A549 (cell line): ENCODE measurements at regions not wholly inside any gene's neighbourhood (a gene's known extent, or its start where the extent isn't known, plus 50 kb on each side); places are given as distances from the start of the nearest gene placed in this dataset.

Source experiments
- ATAC-seq, 2 experiments: fragments of 200-7000 bp in 1 of 2; fragments of >200 bp in 1 of 2; cut with Nextera tagmentation in 1 of 2; cut with Tn5 transposase in 1 of 2; 3 replicates each; pipeline versions ENCODE4 v1.8.0 to v1.9.1; 2018 to 2020; ENCODE audit warnings: mild to moderate bottlenecking in 1 of 2, moderate library complexity in 1 of 2
- CTCF ChIA-PET: fragments of 300-600 bp; sonication (Branson Sonifier 250); formaldehyde crosslinking; extraction: SDS; loops from one replicate; lab custom pipeline; 2021; ENCODE audit warnings: antibody characterized with exemption, inconsistent platforms; lab: Yijun Ruan, JAX
- POLR2A ChIA-PET: fragments of 350-600 bp; formaldehyde crosslinking; extraction: SDS; loops from one replicate; lab custom pipeline; 2021; ENCODE audit warnings: antibody characterized with exemption, inconsistent platforms; lab: Yijun Ruan, JAX
- DNase-seq, 2 experiments: peaks; one replicate each; pipeline versions ENCODE4 v3.0.0 to v3.0.0-alpha.2; 2011 to 2016; ENCODE audit warnings: low read depth in 1 of 2, low spot score in 1 of 2
- FAIRE-seq: peaks from 2 replicates; lab custom pipeline; 2011; peaks lifted over from hg19 to GRCh38; lab: Jason Lieb, UNC
- H3K27ac ChIP-seq, 2 experiments: fragments of >200 bp; sonication (Bioruptor Twin); formaldehyde crosslinking; 3 replicates each; pipeline ENCODE4 v1.5.1; 2016 to 2017
- H3K4me1 ChIP-seq: fragments of >200 bp; sonication (Bioruptor Twin); formaldehyde crosslinking; 3 replicates; pipeline ENCODE4 v1.6.1; 2016
- H3K4me2 ChIP-seq: fragments of >200 bp; sonication (Bioruptor Twin); formaldehyde crosslinking; 3 replicates; pipeline ENCODE4 v1.6.1; 2016
- H3K4me3 ChIP-seq: fragments of >200 bp; sonication (Bioruptor Twin); formaldehyde crosslinking; 3 replicates; pipeline ENCODE4 v1.5.1; 2016
- H3K9me3 ChIP-seq: fragments of >200 bp; sonication (Bioruptor Twin); formaldehyde crosslinking; 3 replicates; pipeline ENCODE4 v1.6.1; 2016
- CHD4 ChIP-seq: fragments of 200-600 bp; sonication (generic); IDR thresholded peaks from 2 replicates; pipeline ENCODE4 v1.6.1; 2016; ENCODE audit warnings: antibody characterized with exemption, mild to moderate bottlenecking, borderline replicate concordance
- EHF ChIP-seq: fragments of 250-450 bp; sonication (Bioruptor Pico); IDR thresholded peaks from 2 replicates; pipeline ENCODE4 v1.5.0; 2020; ENCODE audit warnings: mild to moderate bottlenecking
- EHMT2 ChIP-seq: fragments of 200-600 bp; sonication (generic); IDR thresholded peaks from 2 replicates; pipeline ENCODE4 v1.6.1; 2016; ENCODE audit warnings: antibody characterized with exemption, low read depth, mild to moderate bottlenecking, moderate library complexity
- JUNB ChIP-seq: fragments of >200 bp; sonication (Bioruptor Twin); formaldehyde crosslinking; IDR thresholded peaks from 2 replicates; pipeline ENCODE4 v1.6.1; 2016
- MAZ ChIP-seq: fragments of 150-350 bp; IDR thresholded peaks from 2 replicates; pipeline ENCODE4 v1.6.1; 2014; ENCODE audit warnings: antibody characterized with exemption, low read depth, low read length, borderline replicate concordance
- NPAS2 ChIP-seq: fragments of 250-450 bp; sonication (Bioruptor Pico); IDR thresholded peaks from 2 replicates; pipeline ENCODE4 v1.8.0; 2022; ENCODE audit warnings: mild to moderate bottlenecking, moderate library complexity, borderline replicate concordance
- PHF8 ChIP-seq: fragments of 200-600 bp; sonication (generic); IDR thresholded peaks from 2 replicates; pipeline ENCODE4 v1.6.1; 2016; ENCODE audit warnings: low read depth, mild to moderate bottlenecking, antibody characterized with exemption, moderate library complexity, borderline replicate concordance
- POLR2A ChIP-seq: IDR thresholded peaks from 2 replicates; pipeline ENCODE4 v1.6.1; 2012; ENCODE audit warnings: mild to moderate bottlenecking, low read length
- RFX5 ChIP-seq: fragments of 450-650 bp; IDR thresholded peaks from 2 replicates; pipeline ENCODE4 v1.7.1; 2014; ENCODE audit warnings: antibody characterized with exemption, mild to moderate bottlenecking, moderate library complexity
- RNF2 ChIP-seq: fragments of 200-600 bp; sonication (generic); IDR thresholded peaks from 2 replicates; pipeline ENCODE4 v1.6.1; 2016; ENCODE audit warnings: low read depth, mild to moderate bottlenecking, antibody characterized with exemption, moderate library complexity, borderline replicate concordance
- SMC3 ChIP-seq: fragments of >200 bp; sonication (Bioruptor Twin); formaldehyde crosslinking; IDR thresholded peaks from 3 replicates; pipeline ENCODE4 v1.6.1; 2018; ENCODE audit warnings: inconsistent platforms
- TFCP2L1 ChIP-seq: fragments of 250-450 bp; sonication (Bioruptor Pico); IDR thresholded peaks from 2 replicates; pipeline ENCODE4 v1.5.0; 2021; ENCODE audit warnings: mild to moderate bottlenecking
- TP53 ChIP-seq: fragments of 250-450 bp; sonication (Bioruptor Pico); IDR thresholded peaks from 2 replicates; pipeline ENCODE4 v1.5.0; 2021; ENCODE audit warnings: mild to moderate bottlenecking, moderate library complexity
- ZC3H11A ChIP-seq: fragments of 450-650 bp; IDR thresholded peaks from 2 replicates; pipeline ENCODE4 v1.6.1; 2014; ENCODE audit warnings: antibody characterized with exemption, mild to moderate bottlenecking
- WGBS: methylation state at CpG from one replicate; pipeline ENCODE4 v1.1.6; 2017; ENCODE audit errors: missing lambda C conversion rate; 5-methylcytosine and 5-hydroxymethylcytosine counted together
- TF ChIP-seq, protein P1 (sequence below): IDR thresholded peaks from 2 replicates; pipeline ENCODE4 v1.6.1; 2012; ENCODE audit warnings: low read depth, borderline replicate concordance
- TF ChIP-seq, protein P2 (sequence below): fragments of 200-600 bp; sonication (generic); IDR thresholded peaks from 2 replicates; pipeline ENCODE4 v1.6.1; 2016; ENCODE audit warnings: antibody characterized with exemption, mild to moderate bottlenecking, moderate library complexity
- TF ChIP-seq, protein P3 (sequence below): fragments of 150-350 bp; IDR thresholded peaks from 2 replicates; pipeline ENCODE4 v1.6.1; 2014; ENCODE audit warnings: low read depth, mild to moderate bottlenecking, low read length
- TF ChIP-seq, protein P4 (sequence below): fragments of >200 bp; sonication (Bioruptor Twin); formaldehyde crosslinking; IDR thresholded peaks from 2 replicates; pipeline ENCODE4 v1.6.1; 2016

DNA sequence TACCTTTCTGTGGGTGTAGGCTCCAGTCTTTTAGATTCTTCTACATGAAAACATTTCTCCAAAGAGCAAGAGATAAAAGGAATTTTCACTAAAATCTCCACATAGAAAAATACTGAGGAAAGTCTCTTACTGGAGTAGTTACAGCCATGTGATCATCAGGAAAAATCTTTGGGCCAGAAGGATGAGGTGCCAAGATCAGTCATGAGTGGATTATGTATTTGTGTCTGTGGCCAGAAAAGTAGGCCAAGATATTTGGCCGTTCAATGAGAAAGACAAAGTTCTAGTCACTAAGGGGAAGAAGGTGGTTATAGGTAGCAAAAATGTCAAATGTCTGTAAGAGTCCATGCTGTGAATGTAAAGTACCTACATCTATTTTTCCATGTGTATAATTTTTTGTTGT lies 339.3 kb downstream of the NSUN3 start:
- no peak for ATAC-seq
- H3K9me3 ChIP-seq = no peaks in the 10 kb centered on the region
- no peak overlapping the region for H3K27ac ChIP-seq
- no peak for FAIRE-seq
- DNase-seq = no peak
- TF ChIP-seq RNF2 = no peak
- TF ChIP-seq TP53 (CRISPR knock-in tag) = no peak
- no peak for TF ChIP-seq JUNB
- no peak overlapping the region for H3K4me3 ChIP-seq
- POLR2A ChIA-PET = no interaction called here
- WGBS = 35% methylated on average over 1 of the region's 1 CpG
- CTCF ChIA-PET = no interaction called here
- no peak overlapping the region for H3K4me2 ChIP-seq
- no peaks in the 10 kb centered on the region for H3K4me1 ChIP-seq

DNA sequence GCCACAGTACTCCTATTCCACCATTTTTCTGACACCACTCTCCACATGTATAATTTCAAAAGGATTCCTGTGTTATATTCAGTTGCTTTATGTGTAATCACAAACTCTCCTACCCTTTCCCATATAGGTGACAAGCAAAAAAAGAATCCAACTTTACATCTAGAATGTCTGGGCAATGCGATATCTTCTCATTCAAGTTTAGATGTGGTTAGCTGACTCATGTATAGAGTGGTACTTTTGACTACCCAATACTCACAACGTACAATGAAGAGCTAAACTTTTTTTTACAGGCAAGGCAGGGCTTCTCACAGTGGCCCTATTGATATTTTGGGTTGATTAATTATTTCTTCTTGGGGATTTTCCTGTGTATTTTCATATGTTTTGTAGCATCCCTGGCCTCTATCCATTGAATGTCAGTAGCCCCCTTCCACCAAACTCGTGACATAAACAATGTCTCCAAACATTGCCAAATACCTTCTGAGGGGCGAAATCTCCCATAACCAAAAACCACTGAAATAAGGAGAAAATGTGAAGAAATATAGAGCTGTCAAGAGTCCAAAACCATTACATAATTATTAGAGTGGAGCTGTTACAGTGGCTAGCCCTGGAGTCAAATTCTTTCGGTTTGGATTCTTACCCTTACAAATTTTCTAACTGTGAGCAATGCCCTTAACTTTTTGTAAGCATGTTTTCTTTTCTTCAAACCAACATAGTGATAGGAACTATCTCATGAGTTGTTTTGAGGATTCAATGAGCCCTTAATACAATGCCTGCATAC lies 342.6 kb downstream of the NSUN3 start:
- 28% methylated on average over 5 of the region's 5 CpGs for WGBS
- no peak for FAIRE-seq
- no peak for DNase-seq
- ChIA-PET POLR2A (no interaction called here), CTCF (no interaction called here)
- no peak for ATAC-seq
- no peak overlapping the region for H3K4me3 ChIP-seq
- no peak overlapping the region for H3K27ac ChIP-seq
- TF ChIP-seq RFX5 (no peak), EHF (CRISPR knock-in tag) (no peak), CHD4 (no peak), SMC3 (no peak), NPAS2 (CRISPR knock-in tag) (no peak), ZC3H11A (no peak), PHF8 (no peak), TP53 (CRISPR knock-in tag) (no peak), EHMT2 (no peak), TFCP2L1 (CRISPR knock-in tag) (no peak), POLR2A (no peak), JUNB (no peak), MAZ (no peak)
- TF ChIP-seq, protein P1, sequence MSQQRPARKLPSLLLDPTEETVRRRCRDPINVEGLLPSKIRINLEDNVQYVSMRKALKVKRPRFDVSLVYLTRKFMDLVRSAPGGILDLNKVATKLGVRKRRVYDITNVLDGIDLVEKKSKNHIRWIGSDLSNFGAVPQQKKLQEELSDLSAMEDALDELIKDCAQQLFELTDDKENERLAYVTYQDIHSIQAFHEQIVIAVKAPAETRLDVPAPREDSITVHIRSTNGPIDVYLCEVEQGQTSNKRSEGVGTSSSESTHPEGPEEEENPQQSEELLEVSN = no peak
- TF ChIP-seq, protein P2, sequence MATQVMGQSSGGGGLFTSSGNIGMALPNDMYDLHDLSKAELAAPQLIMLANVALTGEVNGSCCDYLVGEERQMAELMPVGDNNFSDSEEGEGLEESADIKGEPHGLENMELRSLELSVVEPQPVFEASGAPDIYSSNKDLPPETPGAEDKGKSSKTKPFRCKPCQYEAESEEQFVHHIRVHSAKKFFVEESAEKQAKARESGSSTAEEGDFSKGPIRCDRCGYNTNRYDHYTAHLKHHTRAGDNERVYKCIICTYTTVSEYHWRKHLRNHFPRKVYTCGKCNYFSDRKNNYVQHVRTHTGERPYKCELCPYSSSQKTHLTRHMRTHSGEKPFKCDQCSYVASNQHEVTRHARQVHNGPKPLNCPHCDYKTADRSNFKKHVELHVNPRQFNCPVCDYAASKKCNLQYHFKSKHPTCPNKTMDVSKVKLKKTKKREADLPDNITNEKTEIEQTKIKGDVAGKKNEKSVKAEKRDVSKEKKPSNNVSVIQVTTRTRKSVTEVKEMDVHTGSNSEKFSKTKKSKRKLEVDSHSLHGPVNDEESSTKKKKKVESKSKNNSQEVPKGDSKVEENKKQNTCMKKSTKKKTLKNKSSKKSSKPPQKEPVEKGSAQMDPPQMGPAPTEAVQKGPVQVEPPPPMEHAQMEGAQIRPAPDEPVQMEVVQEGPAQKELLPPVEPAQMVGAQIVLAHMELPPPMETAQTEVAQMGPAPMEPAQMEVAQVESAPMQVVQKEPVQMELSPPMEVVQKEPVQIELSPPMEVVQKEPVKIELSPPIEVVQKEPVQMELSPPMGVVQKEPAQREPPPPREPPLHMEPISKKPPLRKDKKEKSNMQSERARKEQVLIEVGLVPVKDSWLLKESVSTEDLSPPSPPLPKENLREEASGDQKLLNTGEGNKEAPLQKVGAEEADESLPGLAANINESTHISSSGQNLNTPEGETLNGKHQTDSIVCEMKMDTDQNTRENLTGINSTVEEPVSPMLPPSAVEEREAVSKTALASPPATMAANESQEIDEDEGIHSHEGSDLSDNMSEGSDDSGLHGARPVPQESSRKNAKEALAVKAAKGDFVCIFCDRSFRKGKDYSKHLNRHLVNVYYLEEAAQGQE = no peak
- TF ChIP-seq, protein P3, sequence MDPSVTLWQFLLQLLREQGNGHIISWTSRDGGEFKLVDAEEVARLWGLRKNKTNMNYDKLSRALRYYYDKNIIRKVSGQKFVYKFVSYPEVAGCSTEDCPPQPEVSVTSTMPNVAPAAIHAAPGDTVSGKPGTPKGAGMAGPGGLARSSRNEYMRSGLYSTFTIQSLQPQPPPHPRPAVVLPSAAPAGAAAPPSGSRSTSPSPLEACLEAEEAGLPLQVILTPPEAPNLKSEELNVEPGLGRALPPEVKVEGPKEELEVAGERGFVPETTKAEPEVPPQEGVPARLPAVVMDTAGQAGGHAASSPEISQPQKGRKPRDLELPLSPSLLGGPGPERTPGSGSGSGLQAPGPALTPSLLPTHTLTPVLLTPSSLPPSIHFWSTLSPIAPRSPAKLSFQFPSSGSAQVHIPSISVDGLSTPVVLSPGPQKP = no peak
- TF ChIP-seq, protein P4, sequence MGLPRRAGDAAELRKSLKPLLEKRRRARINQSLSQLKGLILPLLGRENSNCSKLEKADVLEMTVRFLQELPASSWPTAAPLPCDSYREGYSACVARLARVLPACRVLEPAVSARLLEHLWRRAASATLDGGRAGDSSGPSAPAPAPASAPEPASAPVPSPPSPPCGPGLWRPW = no peak
- TF ChIP-seq, all 56 proteins: peak for 0
- Histone ChIP-seq H3K4me1 (no peaks in the 10 kb centered on the region), H3K9me3 (no peaks in the 10 kb centered on the region), H3K4me2 (no peak overlapping the region)
